ENCODE measurements at regions not wholly inside any gene's neighbourhood (a gene's known extent, or its start where the extent isn't known, plus 50 kb on each side); places are given as distances from the start of the nearest gene placed in this dataset.
A peak's percentile ranks its signal among the peaks of the same experiment; 100 is the strongest.

- TF ChIP-seq GRHL1 (CRISPR knock-in tag; conservative IDR thresholded peaks at IDR 0.05) (no peak), CTCF (CRISPR knock-in tag; IDR thresholded peaks at IDR 0.05) (no peak), DRAP1 (CRISPR knock-in tag; IDR thresholded peaks at IDR 0.05) (peak; percentile 19; the same call in 1 of the 2 replicates), HDAC2 (CRISPR knock-in tag; IDR thresholded peaks at IDR 0.05) (no peak), NFE2L2 (IDR thresholded peaks at IDR 0.05; ENCODE audit: low read length) (no peak), ZNF614 (CRISPR knock-in tag; IDR thresholded peaks at IDR 0.05; ENCODE audit: borderline replicate concordance) (0 out of 2 replicates have a peak, but pooled peaks have one; percentile 20), ARNT2 (CRISPR knock-in tag; IDR thresholded peaks at IDR 0.05; ENCODE audit: low read depth) (0 out of 2 replicates have a peak, but pooled peaks have one; percentile 31), ZNF761 (CRISPR knock-in tag; conservative IDR thresholded peaks at IDR 0.05) (0 out of 2 replicates have a peak, but pooled peaks have one; percentile 37), TIGD3 (CRISPR knock-in tag; IDR thresholded peaks at IDR 0.05; ENCODE audit: borderline replicate concordance) (no peak), PHF20 (CRISPR knock-in tag; IDR thresholded peaks at IDR 0.05) (no peak), CEBPB (IDR thresholded peaks at IDR 0.05; ENCODE audit: borderline replicate concordance, low read depth, low read length) (peak; percentile 25; the same call in 1 of the 2 replicates), THAP11 (CRISPR knock-in tag; IDR thresholded peaks at IDR 0.05) (0 out of 2 replicates have a peak, but pooled peaks have one; percentile 16), GMEB1 (CRISPR knock-in tag; IDR thresholded peaks at IDR 0.05; ENCODE audit: borderline replicate concordance) (no peak), EZH2 (conservative IDR thresholded peaks at IDR 0.05; ENCODE audit: low read depth, low read length) (no peak), ZNF891 (CRISPR knock-in tag; IDR thresholded peaks at IDR 0.05) (no peak), AGO2 (optimal IDR thresholded peaks at IDR 0.05; ENCODE audit: low read depth, low read length) (no peak), PATZ1 (CRISPR knock-in tag; IDR thresholded peaks at IDR 0.05) (peak; percentile 60), EP300 (IDR thresholded peaks at IDR 0.05; ENCODE audit: low read depth in 2 of 2, low read length in 2 of 2) (peak in 1 of 2 experiments; percentile 74; a peak in 2 of 4 replicates), EP300 (CRISPR knock-in tag; IDR thresholded peaks at IDR 0.05; ENCODE audit: borderline replicate concordance) (no peak), LCORL (IDR thresholded peaks at IDR 0.05) (no peak), LCORL (CRISPR knock-in tag; IDR thresholded peaks at IDR 0.05) (no peak)
Observed at GRCh38 chr6:11364971-11365397, 132.5 kb upstream of the NEDD9 start (continued).

All from HepG2 (cell line).